ENCODE measurements at regions not wholly inside any gene's neighbourhood (a gene's known extent, or its start where the extent isn't known, plus 50 kb on each side); places are given as distances from the start of the nearest gene placed in this dataset.

- no peak for DNase-seq
Measured at GRCh38 chr5:60185231-60186099, 291.9 kb upstream of the PDE4D start.

GRCh38 chr5:60184606-60185005, 291.1 kb upstream of the PDE4D start:
- no peak for DNase-seq

- DNase-seq: no peak
Measured at GRCh38 chr5:60183881-60184280, 290.4 kb upstream of the PDE4D start.

- DNase-seq: no peak
Measured at GRCh38 chr5:60178101-60178500, 284.6 kb upstream of the PDE4D start.

- DNase-seq: no peak
Measured at GRCh38 chr5:60177596-60177995, 284.1 kb upstream of the PDE4D start.

- DNase-seq: no peak
Measured at GRCh38 chr5:60173667-60174066, 280.1 kb upstream of the PDE4D start.

- DNase-seq: no peak
Measured at GRCh38 chr5:60163762-60164161, 270.2 kb upstream of the PDE4D start.

- DNase-seq: no peak
Measured at GRCh38 chr5:60162441-60162840, 268.9 kb upstream of the PDE4D start.

GRCh38 chr5:60161340-60161934, 267.9 kb upstream of the PDE4D start:
- DNase-seq: no peak

- DNase-seq: no peak
Measured at GRCh38 chr5:60149081-60149480, 255.6 kb upstream of the PDE4D start.

GRCh38 chr5:60148366-60148765, 254.8 kb upstream of the PDE4D start:
- DNase-seq: no peak

GRCh38 chr5:60147791-60148190, 254.3 kb upstream of the PDE4D start:
- DNase-seq: no peak

- no peak for DNase-seq
Measured at GRCh38 chr5:60143942-60144549, 250.5 kb upstream of the PDE4D start.

- no peak for DNase-seq
Measured at GRCh38 chr5:60141119-60141518, 247.6 kb upstream of the PDE4D start.

GRCh38 chr5:60136841-60137240, 243.3 kb upstream of the PDE4D start:
- no peak for DNase-seq

- no peak for DNase-seq
Measured at GRCh38 chr5:60131504-60131903, 238.0 kb upstream of the PDE4D start.

- DNase-seq: no peak
Measured at GRCh38 chr5:60125636-60126035, 232.1 kb upstream of the PDE4D start.

- DNase-seq: no peak
Measured at GRCh38 chr5:60102961-60103693, 209.6 kb upstream of the PDE4D start.

GRCh38 chr5:60101573-60101972, 208.0 kb upstream of the PDE4D start:
- no peak for DNase-seq

GRCh38 chr5:60092671-60093422, 199.3 kb upstream of the PDE4D start:
- DNase-seq: no peak

- no peak for DNase-seq
Measured at GRCh38 chr5:60086583-60086982, 193.1 kb upstream of the PDE4D start.

- no peak for DNase-seq
Measured at GRCh38 chr5:60084226-60084625, 190.7 kb upstream of the PDE4D start.

Measured in right lung (tissue), 2 donors.